Aorta (tissue), 5 donors: ENCODE measurements at regions not wholly inside any gene's neighbourhood (a gene's known extent, or its start where the extent isn't known, plus 50 kb on each side); places are given as distances from the start of the nearest gene placed in this dataset.

Source experiments
- ATAC-seq: fragments of 200-7000 bp; cut with Tn5 transposase; one replicate; pipeline ENCODE4 v1.9.1; 2022; ENCODE audit warnings: moderate library complexity; ENCODE audit not compliant: low FRiP score
- DNase-seq, 2 donors: peaks; one replicate each; pipeline ENCODE4 v3.0.0-alpha.2; 2020
- H3K27ac ChIP-seq, 2 donors: one replicate each; pipeline ENCODE4 v1.5.1; 2013; ENCODE audit warnings: low read length in 2 of 2, mild to moderate bottlenecking in 2 of 2, moderate library complexity in 2 of 2, control low read depth in 1 of 2, inconsistent platforms in 1 of 2, low read depth in 1 of 2
- H3K27me3 ChIP-seq, 2 donors: one replicate each; pipeline ENCODE4 v1.6.1; 2013; ENCODE audit warnings: control low read depth in 1 of 2, low read length in 1 of 2, mild to moderate bottlenecking in 1 of 2, moderate library complexity in 1 of 2; ENCODE audit not compliant: insufficient read depth in 2 of 2, control insufficient read depth in 1 of 2
- H3K36me3 ChIP-seq, 2 donors: one replicate each; pipeline ENCODE4 v1.6.1; 2013; ENCODE audit warnings: control low read depth in 1 of 2, low read length in 1 of 2, mild to moderate bottlenecking in 1 of 2; ENCODE audit not compliant: insufficient read depth in 2 of 2, control insufficient read depth in 1 of 2
- H3K4me1 ChIP-seq, 2 donors: one replicate each; pipeline ENCODE4 v1.6.1; 2013; ENCODE audit warnings: low read length in 2 of 2, control low read depth in 1 of 2, mild to moderate bottlenecking in 1 of 2, moderate library complexity in 1 of 2; ENCODE audit not compliant: insufficient read depth in 2 of 2, control insufficient read depth in 1 of 2
- H3K4me3 ChIP-seq, 2 donors: one replicate each; pipeline ENCODE4 v1.5.1; 2013; ENCODE audit warnings: low read length in 2 of 2, control low read depth in 1 of 2, mild to moderate bottlenecking in 1 of 2
- H3K9me3 ChIP-seq: one replicate; pipeline ENCODE4 v1.6.1; 2013; ENCODE audit warnings: mild to moderate bottlenecking, low read length; ENCODE audit not compliant: control insufficient read depth
- WGBS, 2 donors: extraction: QIAGEN DNeasy Blood & Tissue Kit; methylation state at CpG; one replicate each; pipeline ENCODE4 v1.1.7; 2013; 5-methylcytosine and 5-hydroxymethylcytosine counted together
- intact Hi-C, 2 donors: fragments of 100-400 bp; cut with DNase I; formaldehyde crosslinking; loops; one replicate each; pipeline versions ENCODE4 v1.14.2 to v1.15.0; 2022
- donor health status: healthy with polysubstance abuse.
- donor health status: Bipolar disorder and iron deficiency.
- donor health status: DM: no; HTN: no; CAD: no.
- donor health status: DM: no; HTN: no; CAD: no.
- donor health status: DM: yes; HTN: yes; CAD: no.

GRCh38 chr2:8355102-8355859, 326.6 kb upstream of the ID2 start:
- intact Hi-C loops: no loop called here
- H3K4me3 ChIP-seq: no peak overlapping the region
- ATAC-seq (no peak), DNase-seq (no peak)
- no peaks in the 10 kb centered on the region for H3K4me1 ChIP-seq
- peaks cover 5% of the 10 kb centered on the region for H3K9me3 ChIP-seq
- 76 to 82% methylated on average over 7 of the region's 7 CpGs for WGBS, 2 donors
- H3K36me3 ChIP-seq: no peaks in the 10 kb centered on the region
- H3K27me3 ChIP-seq: no peaks in the 10 kb centered on the region
- H3K27ac ChIP-seq: no peak overlapping the region

DNA sequence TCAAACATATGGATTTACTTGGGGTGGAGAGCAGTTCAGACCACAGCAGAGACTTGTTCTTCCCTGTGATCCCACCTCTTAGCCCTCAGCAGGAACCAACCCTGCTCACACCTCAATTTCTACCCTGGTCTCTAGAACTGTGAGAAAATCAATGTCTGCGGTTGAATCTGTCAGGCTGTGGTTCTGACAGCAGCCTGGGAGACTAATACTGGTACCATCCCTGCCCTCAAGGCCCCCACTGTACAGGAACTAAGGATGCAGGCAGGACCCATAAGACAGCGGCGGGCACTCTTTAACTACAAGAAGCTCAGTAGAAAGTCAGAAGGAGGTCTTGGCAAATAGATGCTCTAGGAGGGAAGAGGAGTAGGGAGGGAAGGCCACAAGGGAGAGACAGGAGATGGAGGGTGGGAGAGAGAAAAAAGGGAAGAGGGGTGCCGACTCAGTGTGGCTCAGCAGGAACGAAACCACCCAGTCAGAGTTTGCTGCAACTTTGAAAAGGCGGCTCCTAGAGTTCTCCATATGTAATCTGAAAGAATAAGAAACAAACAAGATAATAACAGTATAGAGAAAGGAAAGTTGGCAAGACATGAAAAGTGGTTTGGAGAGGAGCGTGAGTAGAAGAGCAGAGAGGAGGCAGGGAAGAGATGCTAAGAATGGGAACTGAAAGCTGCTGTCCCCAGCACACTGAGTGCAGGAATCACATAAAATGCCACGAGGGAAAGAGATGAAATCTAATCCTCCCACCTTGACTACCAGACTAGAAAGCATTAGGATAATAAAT, 323.9 kb upstream of the ID2 start:
- 92 to 93% methylated on average over 8 of the region's 8 CpGs for WGBS, 2 donors
- no peak for DNase-seq
- no peak for ATAC-seq

DNA sequence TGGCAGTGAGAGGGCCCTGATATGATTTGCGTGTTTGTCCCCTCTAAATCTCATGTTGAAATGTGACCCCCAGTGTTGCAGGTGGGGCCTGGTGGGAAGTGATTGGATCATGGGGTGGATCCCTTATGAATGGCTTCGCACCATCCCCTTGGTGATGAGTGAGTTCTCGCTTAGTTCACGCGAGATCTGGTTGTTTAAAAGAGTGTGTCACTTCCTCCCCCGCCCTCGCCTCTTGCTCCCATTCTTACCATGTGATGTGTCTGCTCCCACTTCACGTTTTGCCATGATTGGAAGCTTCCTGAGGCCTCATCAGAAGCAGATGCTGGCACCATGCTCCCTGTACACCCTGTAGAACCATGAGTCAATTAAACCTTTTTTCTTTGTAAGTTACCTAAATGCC, 319.9 kb upstream of the ID2 start:
- Histone ChIP-seq H3K4me3 (no peak overlapping the region), H3K27ac (no peak overlapping the region), H3K9me3 (no peaks in the 10 kb centered on the region), H3K36me3 (no peaks in the 10 kb centered on the region), H3K4me1 (no peaks in the 10 kb centered on the region), H3K27me3 (no peaks in the 10 kb centered on the region)
- intact Hi-C loops: no loop called here
- ATAC-seq (no peak), DNase-seq (no peak)
- 94 to 97% methylated on average over 8 of the region's 8 CpGs for WGBS, 2 donors

More for the DNA sequence above, 323.9 kb upstream of the ID2 start:
- no peaks in the 10 kb centered on the region for H3K27me3 ChIP-seq
- H3K27ac ChIP-seq: no peak overlapping the region
- H3K4me1 ChIP-seq: no peaks in the 10 kb centered on the region
- H3K4me3 ChIP-seq: no peak overlapping the region
- peaks cover 5% of the 10 kb centered on the region for H3K9me3 ChIP-seq
- intact Hi-C loops: no loop called here
- no peaks in the 10 kb centered on the region for H3K36me3 ChIP-seq

GRCh38 chr2:8363161-8363560, 318.7 kb upstream of the ID2 start:
- Histone ChIP-seq H3K36me3 (no peaks in the 10 kb centered on the region), H3K4me3 (no peak overlapping the region), H3K9me3 (no peaks in the 10 kb centered on the region), H3K4me1 (no peaks in the 10 kb centered on the region), H3K27me3 (no peaks in the 10 kb centered on the region), H3K27ac (no peak overlapping the region)
- ATAC-seq (no peak), DNase-seq (no peak)
- intact Hi-C loops: no loop called here
- 74 to 80% methylated on average over 6 of the region's 6 CpGs for WGBS, 2 donors

GRCh38 chr2:8364668-8365067, 317.2 kb upstream of the ID2 start:
- no peak for ATAC-seq
- intact Hi-C loops: no loop called here
- H3K36me3 ChIP-seq: no peaks in the 10 kb centered on the region
- 93 to 100% methylated on average over 1 of the region's 1 CpG for WGBS, 2 donors
- DNase-seq: no peak
- H3K4me1 ChIP-seq: no peaks in the 10 kb centered on the region
- H3K27ac ChIP-seq: no peak overlapping the region
- H3K27me3 ChIP-seq: no peaks in the 10 kb centered on the region
- H3K9me3 ChIP-seq: no peaks in the 10 kb centered on the region
- H3K4me3 ChIP-seq: no peak overlapping the region

GRCh38 chr2:8365331-8365910, 316.4 kb upstream of the ID2 start:
- Histone ChIP-seq H3K27ac (no peak overlapping the region), H3K27me3 (no peaks in the 10 kb centered on the region), H3K4me3 (no peak overlapping the region), H3K4me1 (no peaks in the 10 kb centered on the region), H3K9me3 (no peaks in the 10 kb centered on the region), H3K36me3 (no peaks in the 10 kb centered on the region)
- ATAC-seq (no peak), DNase-seq (no peak)
- 98% methylated on average over 16 of the region's 16 CpGs for WGBS, 2 donors
- intact Hi-C loops: no loop called here

DNA sequence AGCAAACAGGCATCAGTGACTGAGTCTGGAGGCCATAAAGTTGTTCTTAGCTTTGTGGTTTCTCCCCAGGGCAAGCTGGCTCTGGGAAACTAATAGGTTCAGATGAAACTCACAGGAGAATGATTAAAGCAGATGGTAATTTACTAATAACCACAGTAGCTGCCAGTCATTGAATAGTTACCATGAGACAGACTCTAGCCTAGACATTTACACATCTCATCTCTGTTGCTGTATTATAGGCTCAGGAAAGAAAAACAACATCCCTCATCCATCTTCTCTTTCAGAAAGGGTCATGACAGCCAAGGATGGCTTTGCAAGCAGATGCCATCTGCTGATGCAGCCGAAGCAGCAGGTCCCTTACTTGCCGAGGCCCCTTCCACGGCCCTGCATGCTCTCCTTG, 314.0 kb upstream of the ID2 start:
- WGBS, 2 donors: 92 to 95% methylated on average over 3 of the region's 3 CpGs
- ATAC-seq (no peak), DNase-seq (no peak)
- intact Hi-C loops: no loop called here
- Histone ChIP-seq H3K9me3 (no peaks in the 10 kb centered on the region), H3K4me1 (no peaks in the 10 kb centered on the region), H3K36me3 (no peaks in the 10 kb centered on the region), H3K27me3 (no peaks in the 10 kb centered on the region), H3K4me3 (no peak overlapping the region), H3K27ac (no peak overlapping the region)

DNA sequence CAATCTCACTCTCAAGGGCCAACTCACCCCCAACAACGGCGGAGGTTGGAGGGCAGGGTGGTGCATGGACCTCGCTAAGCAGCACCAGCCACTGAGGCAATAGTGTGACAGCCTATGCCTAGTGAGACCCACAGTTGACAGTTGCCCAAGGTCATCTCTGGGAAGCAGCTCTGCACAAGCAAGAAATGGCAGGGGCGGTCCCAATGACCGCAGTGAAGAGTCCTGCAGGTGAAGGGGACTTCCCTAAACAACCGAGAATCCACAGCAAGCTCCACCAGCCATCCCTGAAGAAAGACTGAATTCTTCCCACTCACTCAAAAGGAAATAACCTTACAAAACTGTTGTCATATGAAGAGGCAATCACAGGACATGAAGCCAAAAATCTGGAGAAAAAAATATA, 313.4 kb upstream of the ID2 start:
- H3K36me3 ChIP-seq: no peaks in the 10 kb centered on the region
- H3K27me3 ChIP-seq: no peaks in the 10 kb centered on the region
- DNase-seq (no peak), ATAC-seq (no peak)
- intact Hi-C loops: no loop called here
- no peak overlapping the region for H3K27ac ChIP-seq
- 96 to 97% methylated on average over 6 of the region's 6 CpGs for WGBS, 2 donors
- no peaks in the 10 kb centered on the region for H3K4me1 ChIP-seq
- H3K9me3 ChIP-seq: no peaks in the 10 kb centered on the region
- no peak overlapping the region for H3K4me3 ChIP-seq

DNA sequence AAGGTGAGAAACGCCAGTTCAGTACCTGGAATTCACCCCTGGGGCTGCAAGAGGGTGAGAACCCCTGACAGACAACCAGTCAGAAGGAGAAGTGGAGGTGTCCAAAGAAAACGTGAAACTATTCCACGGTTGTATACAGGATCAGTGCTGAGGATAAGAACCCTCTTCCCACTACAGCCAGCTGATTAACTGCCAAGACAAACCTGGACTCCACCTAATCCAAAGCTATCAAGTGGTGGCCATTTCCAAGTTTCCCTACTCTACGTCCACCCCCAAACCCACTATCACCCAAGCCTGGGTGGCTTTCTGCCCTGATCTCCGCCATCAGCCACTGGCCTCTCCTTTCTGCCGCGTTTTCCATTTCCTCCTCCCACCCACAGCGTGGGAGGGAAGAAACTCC, 312.3 kb upstream of the ID2 start:
- Histone ChIP-seq H3K4me3 (no peak overlapping the region), H3K36me3 (no peaks in the 10 kb centered on the region), H3K4me1 (no peaks in the 10 kb centered on the region), H3K9me3 (no peaks in the 10 kb centered on the region), H3K27me3 (no peaks in the 10 kb centered on the region), H3K27ac (no peak overlapping the region)
- ATAC-seq (no peak), DNase-seq (no peak)
- intact Hi-C loops: no loop called here
- WGBS, 2 donors: 79 to 80% methylated on average over 8 of the region's 8 CpGs
